GM18873 (cell line): ENCODE measurements at regions not wholly inside any gene's neighbourhood (a gene's known extent, or its start where the extent isn't known, plus 50 kb on each side); places are given as distances from the start of the nearest gene placed in this dataset.

ENCODE experiments used
- ATAC-seq: cut with Tn5 transposase; IDR thresholded peaks from one replicate; pipeline ENCODE4 v1.9.1; 2021; ENCODE audit warnings: mild to moderate bottlenecking, moderate library complexity, moderate number of reproducible peaks; ENCODE audit not compliant: unreplicated experiment, low FRiP score

- ATAC-seq: no peak
These were observed 1121.3 kb upstream of the AUTS2 start for GRCh38 chr7:68476966-68477365.

- ATAC-seq: no peak
These were observed 1119.9 kb upstream of the AUTS2 start for GRCh38 chr7:68478326-68478725.

- ATAC-seq: no peak
These were observed 1115.5 kb upstream of the AUTS2 start for GRCh38 chr7:68482800-68483199.

- no peak for ATAC-seq
These were observed 1113.5 kb upstream of the AUTS2 start for GRCh38 chr7:68484731-68485130.

- ATAC-seq: no peak
These were observed 1112.9 kb upstream of the AUTS2 start for GRCh38 chr7:68485253-68485917.

GRCh38 chr7:68488341-68489060, 1109.8 kb upstream of the AUTS2 start:
- ATAC-seq: no peak

GRCh38 chr7:68491523-68492358, 1106.5 kb upstream of the AUTS2 start:
- ATAC-seq: no peak

GRCh38 chr7:68492359-68492690, 1106.0 kb upstream of the AUTS2 start:
- ATAC-seq: no peak

GRCh38 chr7:68503400-68503799, 1094.9 kb upstream of the AUTS2 start:
- no peak for ATAC-seq

GRCh38 chr7:68504716-68505115, 1093.6 kb upstream of the AUTS2 start:
- no peak for ATAC-seq

GRCh38 chr7:68505721-68506120, 1092.6 kb upstream of the AUTS2 start:
- ATAC-seq: no peak

- no peak for ATAC-seq
These were observed 1090.6 kb upstream of the AUTS2 start for GRCh38 chr7:68507668-68508067.

GRCh38 chr7:68509054-68509453, 1089.2 kb upstream of the AUTS2 start:
- no peak for ATAC-seq

- no peak for ATAC-seq
These were observed 1088.7 kb upstream of the AUTS2 start for GRCh38 chr7:68509603-68510002.

- no peak for ATAC-seq
These were observed 1087.0 kb upstream of the AUTS2 start for GRCh38 chr7:68511281-68511680.

GRCh38 chr7:68512466-68512865, 1085.8 kb upstream of the AUTS2 start:
- ATAC-seq: no peak

GRCh38 chr7:68518060-68518459, 1080.2 kb upstream of the AUTS2 start:
- ATAC-seq: no peak

- ATAC-seq: no peak
These were observed 1074.1 kb upstream of the AUTS2 start for GRCh38 chr7:68524126-68524525.

- ATAC-seq: no peak
These were observed 1069.1 kb upstream of the AUTS2 start for GRCh38 chr7:68529221-68529620.

- ATAC-seq: no peak
These were observed 1063.0 kb upstream of the AUTS2 start for GRCh38 chr7:68535266-68535665.

- no peak for ATAC-seq
These were observed 1061.1 kb upstream of the AUTS2 start for GRCh38 chr7:68537051-68537773.
